ENCODE measurements at regions not wholly inside any gene's neighbourhood (a gene's known extent, or its start where the extent isn't known, plus 50 kb on each side); places are given as distances from the start of the nearest gene placed in this dataset.

- no TSS peak for BruUV-seq (replicated peaks)
- H3K36me3 ChIP-seq (ENCODE audit: control insufficient read depth in 1 of 2, insufficient read depth in 2 of 2, low read length in 2 of 2) = no peaks in the 10 kb centered on the region
- TF ChIP-seq POLR2A (IDR thresholded peaks at IDR 0.05; ENCODE audit: borderline replicate concordance, extremely low read depth, insufficient read depth, insufficient read length) = no peak
- no peaks in the 10 kb centered on the region for H3K9me2 ChIP-seq (ENCODE audit: insufficient read depth)
- H2AFZ ChIP-seq (ENCODE audit: low read depth, low read length, poor library complexity, severe bottlenecking) = no peak overlapping the region
- no peaks in the 10 kb centered on the region for H3K9me3 ChIP-seq (ENCODE audit: control insufficient read depth in 1 of 2, insufficient read depth in 1 of 2, low read depth in 1 of 2, low read length in 2 of 2)
- no peak overlapping the region for H3K4me2 ChIP-seq (ENCODE audit: low read length)
- H3K4me1 ChIP-seq (ENCODE audit: control insufficient read depth in 1 of 2, insufficient read depth in 2 of 2, low read length in 2 of 2) = no peaks in the 10 kb centered on the region
- H3K4me3 ChIP-seq (replicated peaks in 1 of 2; ENCODE audit: low read depth in 1 of 2, low read length in 2 of 2) = no peak overlapping the region
- intact Hi-C loops (cut with micrococcal nuclease) = no loop called here
- no peak for DNase-seq (ENCODE audit: low read depth, low spot score)
- no peak for ATAC-seq
- no peaks in the 10 kb centered on the region for H4K20me1 ChIP-seq (ENCODE audit: insufficient read depth)
- CTCF ChIA-PET = no interaction called here
- no peak overlapping the region for H3K9ac ChIP-seq (ENCODE audit: low read length)
- no peaks in the 10 kb centered on the region for H3K79me2 ChIP-seq (ENCODE audit: insufficient read depth, low read length)
- H3K27me3 ChIP-seq (ENCODE audit: insufficient read depth, low read length) = no peaks in the 10 kb centered on the region
- H3K27ac ChIP-seq (ENCODE audit: low read depth, low read length) = no peak overlapping the region
- POLR2A ChIA-PET = no interaction called here
- RAD21 ChIA-PET (ENCODE audit: low non-redundant PET in 1 of 2, low total read pairs in 2 of 2, uncharacterized antibody in 2 of 2, unreplicated experiment in 2 of 2) = no interaction called here
These were observed 143.4 kb upstream of the TSC22D2 start for GRCh38 chr3:150264561-150265279.

- H3K4me1 ChIP-seq (ENCODE audit: control insufficient read depth in 1 of 2, insufficient read depth in 2 of 2, low read length in 2 of 2) = no peaks in the 10 kb centered on the region
- H3K9ac ChIP-seq (ENCODE audit: low read length) = no peak overlapping the region
- no TSS peak for BruUV-seq (replicated peaks)
- no peaks in the 10 kb centered on the region for H3K27me3 ChIP-seq (ENCODE audit: insufficient read depth, low read length)
- H3K4me3 ChIP-seq (replicated peaks in 1 of 2; ENCODE audit: low read depth in 1 of 2, low read length in 2 of 2) = no peak overlapping the region
- RAD21 ChIA-PET (ENCODE audit: low non-redundant PET in 1 of 2, low total read pairs in 2 of 2, uncharacterized antibody in 2 of 2, unreplicated experiment in 2 of 2) = no interaction called here
- TF ChIP-seq ZBTB33 (IDR thresholded peaks at IDR 0.05; ENCODE audit: extremely low read depth, insufficient replicate concordance, low read length) (no peak), CTCF (IDR thresholded peaks at IDR 0.05 in 2 of 3, conservative IDR thresholded peaks at IDR 0.05 in 1 of 3; ENCODE audit: borderline replicate concordance in 1 of 3, insufficient read depth in 1 of 3, low read depth in 2 of 3, low read length in 2 of 3) (no peak), ZFX (IDR thresholded peaks at IDR 0.05) (no peak), FOSL1 (IDR thresholded peaks at IDR 0.05; ENCODE audit: low read depth) (no peak), SRF (IDR thresholded peaks at IDR 0.05; ENCODE audit: low read depth) (no peak), SP1 (IDR thresholded peaks at IDR 0.05; ENCODE audit: low read depth) (no peak), CEBPB (IDR thresholded peaks at IDR 0.05; ENCODE audit: low read depth) (no peak), TCF7L2 (IDR thresholded peaks at IDR 0.05; ENCODE audit: borderline replicate concordance, extremely low read depth, insufficient read depth, insufficient read length) (no peak), EZH2phosphoT487 (IDR thresholded peaks at IDR 0.05; ENCODE audit: borderline replicate concordance) (no peak), YY1 (IDR thresholded peaks at IDR 0.05; ENCODE audit: extremely low read depth, insufficient replicate concordance, low read depth, low read length) (no peak), ELF1 (IDR thresholded peaks at IDR 0.05; ENCODE audit: borderline replicate concordance, low read depth) (no peak), POLR2AphosphoS5 (IDR thresholded peaks at IDR 0.05; ENCODE audit: low read depth, low read length) (no peak), EGR1 (IDR thresholded peaks at IDR 0.05; ENCODE audit: low read depth) (no peak), MAX (IDR thresholded peaks at IDR 0.05) (no peak), ZNF274 (IDR thresholded peaks at IDR 0.05; ENCODE audit: low read depth, low read length) (no peak), CBX3 (IDR thresholded peaks at IDR 0.05; ENCODE audit: low read depth) (no peak), JUND (IDR thresholded peaks at IDR 0.05) (no peak)
- no peak for DNase-seq (ENCODE audit: low read depth, low spot score)
- no peaks in the 10 kb centered on the region for H3K9me2 ChIP-seq (ENCODE audit: insufficient read depth)
- H3K27ac ChIP-seq (ENCODE audit: low read depth, low read length) = no peak overlapping the region
- no peaks in the 10 kb centered on the region for H4K20me1 ChIP-seq (ENCODE audit: insufficient read depth)
- no peak overlapping the region for H3K4me2 ChIP-seq (ENCODE audit: low read length)
- no peaks in the 10 kb centered on the region for H3K9me3 ChIP-seq (ENCODE audit: control insufficient read depth in 1 of 2, insufficient read depth in 1 of 2, low read depth in 1 of 2, low read length in 2 of 2)
- H3K36me3 ChIP-seq (ENCODE audit: control insufficient read depth in 1 of 2, insufficient read depth in 2 of 2, low read length in 2 of 2) = no peaks in the 10 kb centered on the region
- intact Hi-C loops (cut with micrococcal nuclease) = no loop called here
- H3K79me2 ChIP-seq (ENCODE audit: insufficient read depth, low read length) = no peaks in the 10 kb centered on the region
- POLR2A ChIA-PET = no interaction called here
- no peak for ATAC-seq
- H2AFZ ChIP-seq (ENCODE audit: low read depth, low read length, poor library complexity, severe bottlenecking) = no peak overlapping the region
- CTCF ChIA-PET = no interaction called here
These were observed 146.1 kb upstream of the TSC22D2 start for GRCh38 chr3:150261958-150262357.

All from HCT116 (cell line).